Body of pancreas (tissue), 4 donors: ENCODE measurements at regions not wholly inside any gene's neighbourhood (a gene's known extent, or its start where the extent isn't known, plus 50 kb on each side); places are given as distances from the start of the nearest gene placed in this dataset.

Experiments used
- ATAC-seq: fragments of 150-250 bp; one replicate; pipeline ENCODE4 v1.9.1; 2016
- DNase-seq, 4 donors: peaks; one replicate each; pipeline ENCODE4 v3.0.0-alpha.2; 2019
- H3K27ac ChIP-seq, 4 donors: fragments of 200-600 bp; sonication (generic); 1 replicate in 3 of 4; 2 replicates in 1 of 4; pipeline versions ENCODE4 v1.5.1 to v1.6.1; 2016 to 2019; ENCODE audit warnings: mild to moderate bottlenecking in 1 of 4, mixed read lengths in 1 of 4, moderate library complexity in 1 of 4
- H3K27me3 ChIP-seq, 2 donors: fragments of 200-600 bp; sonication (generic); one replicate each; pipeline ENCODE4 v1.6.0; 2016; ENCODE audit warnings: mild to moderate bottlenecking in 1 of 2
- H3K36me3 ChIP-seq, 2 donors: fragments of 200-600 bp; sonication (generic); replicated peaks in 1 of 2; 2 replicates each; pipeline ENCODE4 v1.5.1; 2016; ENCODE audit warnings: low read depth in 2 of 2; ENCODE audit not compliant: insufficient read depth in 1 of 2
- H3K4me1 ChIP-seq: fragments of 200-600 bp; sonication (generic); one replicate; pipeline ENCODE4 v1.6.0; 2016
- H3K4me3 ChIP-seq, 2 donors: fragments of 200-600 bp; sonication (generic); 1 replicate in 1 of 2; 2 replicates in 1 of 2; pipeline ENCODE4 v1.5.1; 2016 to 2019
- H3K9me3 ChIP-seq, 3 donors: fragments of 200-600 bp; sonication (generic); 1 replicate in 2 of 3; 2 replicates in 1 of 3; pipeline ENCODE4 v1.5.1; 2016
- CTCF ChIP-seq, 7 experiments: fragments of 450-650 bp in 4 of 7; fragments of 200-600 bp in 3 of 7; sonication (generic) in 3 of 7; IDR thresholded peaks; one replicate each; pipeline ENCODE4 v1.5.1; 2016 to 2019; ENCODE audit warnings: antibody characterized with exemption in 7 of 7
- POLR2A ChIP-seq, 3 donors: fragments of 450-650 bp; IDR thresholded peaks; one replicate each; pipeline ENCODE4 v1.6.1; 2016; ENCODE audit warnings: antibody characterized with exemption in 3 of 3, mild to moderate bottlenecking in 2 of 3
- intact Hi-C: fragments of 100-400 bp; cut with DNase I; formaldehyde crosslinking; loops from one replicate; pipeline ENCODE4 v1.15.1; 2023

DNA sequence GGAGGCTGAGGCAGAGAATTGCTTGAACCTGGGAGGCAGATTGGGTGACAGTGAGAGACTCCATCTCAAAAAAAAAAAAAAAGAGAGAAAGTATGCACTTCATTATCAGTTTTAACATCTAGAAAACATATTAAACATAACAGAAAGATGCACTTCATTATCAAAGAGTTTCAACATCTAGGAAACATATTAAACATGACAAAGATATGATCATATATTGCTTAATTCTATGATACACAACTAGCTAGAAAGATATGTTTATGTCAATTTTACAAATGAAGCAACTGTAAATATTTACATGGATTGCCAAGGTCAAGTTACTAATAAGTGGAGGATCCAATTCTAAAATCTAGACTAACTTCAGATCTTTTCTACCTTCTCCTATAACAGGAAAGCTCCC, 50.4 kb upstream of the CTSC start:
- DNase-seq: no peak
- H3K27me3 ChIP-seq: no peaks in the 10 kb centered on the region
- intact Hi-C loops: no loop called here
- no peak overlapping the region for H3K27ac ChIP-seq
- H3K4me3 ChIP-seq: no peak overlapping the region
- no peaks in the 10 kb centered on the region for H3K4me1 ChIP-seq
- H3K36me3 ChIP-seq: no peaks in the 10 kb centered on the region
- TF ChIP-seq CTCF (IDR thresholded peaks at IDR 0.05): no peak
- no peak for TF ChIP-seq POLR2A (IDR thresholded peaks at IDR 0.05)
- ATAC-seq: no peak
- H3K9me3 ChIP-seq: no peaks in the 10 kb centered on the region
